NCI-H1436 (cell line): ENCODE measurements at regions not wholly inside any gene's neighbourhood (a gene's known extent, or its start where the extent isn't known, plus 50 kb on each side); places are given as distances from the start of the nearest gene placed in this dataset.

Source experiments
- DNase-seq: peaks from one replicate; lab custom pipeline; 2025; lab: John Stamatoyannopoulos, UW

DNA sequence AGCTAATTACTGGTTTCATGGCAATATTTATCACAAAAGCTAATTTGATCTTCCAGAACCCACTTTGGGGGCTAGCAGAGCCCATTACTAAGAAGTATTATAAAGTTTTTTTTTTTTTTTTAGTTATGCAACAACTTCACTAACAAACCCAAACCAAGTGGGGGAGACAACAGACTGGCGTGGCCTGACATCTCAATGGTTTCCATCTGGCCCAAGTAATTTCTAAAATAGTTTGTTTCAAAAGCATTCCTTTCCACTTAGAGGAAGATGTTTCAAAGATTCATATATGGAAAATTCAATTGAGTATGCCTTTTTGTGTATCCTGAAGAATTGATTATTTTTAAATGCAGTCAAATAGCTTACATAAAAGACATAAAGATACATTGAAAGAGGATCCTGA, 367.1 kb downstream of the HRH4 start:
- no peak for DNase-seq

DNA sequence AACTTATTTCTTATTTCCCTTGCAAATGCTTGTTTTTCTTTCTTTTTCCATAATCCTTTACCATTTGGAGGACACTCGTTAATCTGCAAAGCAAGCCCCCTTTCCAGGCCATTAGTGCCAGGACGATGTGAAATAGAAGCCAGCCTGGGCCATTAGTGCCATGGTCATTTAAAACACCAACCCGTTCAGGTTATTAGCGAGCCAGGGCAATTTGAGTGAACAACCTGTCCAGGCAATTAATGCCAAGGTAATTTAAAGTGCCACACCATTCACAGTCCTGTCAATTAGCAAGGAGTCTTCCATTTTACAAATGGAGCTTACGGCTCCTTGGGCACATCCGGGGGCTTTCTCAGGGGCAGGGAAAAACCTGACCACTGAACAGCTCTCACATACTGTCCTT, 370.6 kb downstream of the HRH4 start:
- no peak for DNase-seq

DNA sequence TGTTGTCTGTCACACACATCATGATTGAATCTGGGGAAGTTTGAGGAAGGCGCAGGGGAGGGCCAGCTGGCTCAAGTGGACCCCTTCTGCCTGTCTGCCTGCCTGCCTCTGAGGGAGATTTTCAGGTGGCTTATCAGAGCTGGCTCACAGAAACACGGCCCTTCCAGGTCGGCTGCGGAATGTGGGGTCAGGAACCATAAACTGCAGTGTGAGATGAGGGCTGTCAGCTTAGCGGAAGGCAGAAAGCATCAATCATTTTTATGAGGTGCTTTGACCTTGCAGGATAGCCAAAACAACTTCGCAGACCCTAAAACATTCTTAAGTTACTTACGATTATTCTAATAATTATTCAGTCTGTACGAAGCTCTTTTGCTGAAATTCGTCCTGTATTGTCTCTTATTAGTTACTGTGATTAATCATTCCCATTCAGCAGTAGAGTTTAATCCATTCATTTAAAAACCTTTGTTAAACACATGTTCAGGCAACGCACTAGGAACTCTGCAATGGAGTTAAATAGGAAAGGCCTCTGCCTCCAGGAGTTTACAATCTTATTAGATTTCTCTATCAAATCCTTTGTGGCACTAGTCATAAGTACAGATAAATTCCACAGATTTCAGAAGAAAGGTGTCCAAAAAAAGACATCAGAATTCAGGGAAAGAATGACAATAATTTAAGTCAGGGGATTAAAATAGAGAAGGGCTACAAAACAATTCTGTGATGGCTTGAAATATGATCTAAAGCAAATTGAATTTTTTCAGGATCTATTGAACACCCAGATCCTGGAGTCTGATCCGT, 371.6 kb downstream of the HRH4 start:
- DNase-seq, result no peak

DNA sequence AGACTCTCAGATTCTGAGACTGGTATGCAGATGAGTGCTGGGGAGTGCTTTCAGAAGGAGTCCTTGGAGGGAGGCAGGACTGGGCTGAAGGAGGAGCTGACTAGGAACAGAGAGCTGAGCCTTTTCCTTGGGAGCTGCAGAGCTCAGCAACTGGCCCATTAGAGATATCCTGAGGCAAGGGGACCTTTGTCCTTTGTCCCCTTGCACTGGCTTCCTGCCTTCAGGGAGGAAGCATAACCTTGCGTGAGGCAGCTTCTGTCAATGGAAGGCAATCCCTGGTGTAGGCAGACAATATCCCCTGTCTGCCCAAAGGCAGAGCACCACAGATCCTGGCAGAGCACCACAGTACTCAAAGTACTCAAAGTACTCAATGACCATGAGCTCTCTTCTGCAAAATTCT, 375.3 kb downstream of the HRH4 start:
- DNase-seq, result no peak

DNA sequence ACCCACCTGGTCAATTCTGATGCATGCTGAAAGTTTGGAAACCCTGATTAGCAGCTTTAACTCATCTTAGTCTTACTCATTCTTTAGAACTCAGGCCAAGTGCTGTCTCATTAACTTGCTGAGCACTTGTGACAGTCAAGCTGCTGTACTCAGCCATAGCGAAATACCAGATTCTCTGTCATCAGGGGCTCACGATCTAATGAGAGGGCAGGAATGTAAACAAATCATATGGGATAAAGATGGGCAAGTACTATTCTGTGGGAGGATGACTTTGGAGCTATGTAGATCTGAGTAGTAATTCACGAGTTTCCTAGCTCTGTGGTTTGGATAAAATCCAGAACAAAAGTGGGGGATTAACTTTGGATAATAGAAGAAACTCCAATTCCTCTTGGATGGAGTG, 376.6 kb downstream of the HRH4 start:
- no peak for DNase-seq

DNA sequence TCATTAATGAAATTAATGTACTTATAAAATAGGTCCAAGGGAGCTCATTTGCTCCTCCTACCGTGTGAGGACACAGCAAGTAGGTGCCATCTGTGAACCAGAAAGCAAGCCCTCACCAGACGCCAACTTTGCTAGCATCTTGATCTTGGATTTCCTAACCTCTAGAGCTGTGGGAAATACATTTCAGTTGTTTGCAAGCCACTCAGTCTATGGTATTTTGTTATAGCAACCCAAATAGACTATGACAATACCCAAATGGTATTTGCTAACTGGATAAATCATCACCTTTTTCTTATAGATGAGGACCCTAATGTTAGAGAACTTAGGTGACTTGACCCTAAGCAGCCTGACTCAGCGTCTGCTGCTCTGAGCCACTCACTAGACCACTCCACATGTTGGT, 379.6 kb downstream of the HRH4 start:
- no peak for DNase-seq

DNA sequence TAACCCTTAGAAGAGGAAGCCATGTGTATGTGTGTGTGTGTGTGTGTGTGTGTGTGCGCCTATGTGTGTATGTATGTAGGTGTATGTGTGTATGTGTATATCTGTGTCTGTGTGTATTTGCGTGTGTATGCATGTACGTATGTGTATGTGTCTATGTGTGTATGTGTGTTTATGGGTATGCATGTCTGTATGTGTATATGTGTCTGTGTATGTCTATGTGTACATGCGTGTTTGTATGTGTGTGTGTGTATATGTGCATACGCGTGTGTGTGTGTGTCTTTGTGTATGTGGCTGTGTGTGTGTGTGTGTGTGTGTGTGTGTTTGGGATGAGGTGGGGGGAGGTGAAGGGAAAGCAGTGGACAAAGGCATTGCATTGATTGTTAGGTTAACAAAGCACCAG, 380.2 kb downstream of the HRH4 start:
- DNase-seq, result no peak

DNA sequence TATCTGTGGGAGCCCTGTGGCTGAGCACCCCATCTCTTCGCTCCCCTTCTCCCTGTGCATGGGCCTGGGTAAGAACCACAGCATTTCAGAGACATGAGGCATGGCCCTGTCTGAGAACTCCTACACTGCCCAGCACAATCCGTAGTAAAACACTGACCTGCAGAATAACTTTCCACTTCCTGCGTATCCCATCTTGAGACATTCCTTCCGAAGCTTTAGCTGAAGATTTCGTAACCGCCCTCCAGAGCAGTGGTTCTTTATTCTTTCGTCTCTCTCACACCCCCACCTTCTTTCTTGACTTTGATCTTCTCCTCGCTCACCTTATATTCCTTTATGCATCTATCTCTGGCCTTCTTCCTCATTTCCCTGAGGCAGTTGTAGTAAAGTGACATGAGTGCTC, 381.1 kb downstream of the HRH4 start:
- no peak for DNase-seq

DNA sequence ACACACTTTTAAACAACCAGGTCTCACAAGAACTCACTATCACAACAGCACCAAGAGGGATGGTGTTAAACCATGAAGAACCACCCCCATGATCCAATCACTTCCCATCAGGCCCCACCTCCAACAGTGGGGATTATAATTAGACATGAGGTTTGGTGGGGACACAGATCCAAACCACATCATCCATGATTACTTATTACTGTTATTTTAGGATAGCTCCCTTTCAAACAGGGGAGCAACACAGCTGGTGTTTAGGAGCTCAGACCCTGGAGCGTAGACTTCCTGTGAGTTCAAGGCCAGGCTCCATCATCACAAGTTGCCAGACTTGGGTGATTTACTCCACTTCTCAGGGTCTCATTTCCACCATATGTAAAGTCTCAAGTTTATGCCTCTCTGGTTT, 382.7 kb downstream of the HRH4 start:
- no peak for DNase-seq

DNA sequence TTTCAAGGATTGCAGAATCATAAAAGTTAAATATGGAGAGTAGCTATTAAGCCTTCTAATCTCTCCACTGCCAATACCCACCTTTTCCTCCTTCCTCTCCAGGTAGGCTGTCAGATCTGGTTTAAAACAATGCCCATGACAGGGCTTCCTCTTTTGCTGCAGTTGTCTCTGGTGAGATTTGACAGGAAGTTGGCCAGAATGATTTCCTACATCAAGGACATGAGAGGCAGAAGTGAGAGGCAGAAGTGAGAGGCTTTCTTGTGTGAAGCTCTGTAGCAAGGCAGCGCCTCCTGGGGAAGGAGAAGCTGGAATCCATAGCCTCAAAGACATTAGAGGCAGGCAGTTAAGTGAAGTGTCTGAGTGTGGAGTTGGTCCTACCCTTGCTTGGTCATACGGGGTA, 385.7 kb downstream of the HRH4 start:
- DNase-seq, result no peak

DNA sequence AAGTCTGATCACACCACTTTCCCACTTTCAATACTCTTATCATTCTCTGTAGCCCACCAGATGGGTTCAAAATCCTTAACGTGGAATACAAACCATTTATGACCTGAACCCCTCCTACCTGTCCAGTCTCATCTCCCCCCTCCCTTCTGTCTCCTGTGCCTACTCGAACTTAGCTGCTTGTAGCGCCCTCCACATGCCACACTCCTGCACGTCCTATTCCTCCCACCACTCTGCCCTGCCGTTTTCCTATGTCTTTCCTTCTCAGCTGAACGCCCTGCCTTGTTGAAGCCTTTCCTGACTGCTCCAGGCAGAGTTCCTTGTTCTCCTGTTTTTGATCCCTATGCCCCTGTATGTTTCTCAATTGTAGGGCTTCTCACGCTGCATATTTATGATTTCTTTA, 390.1 kb downstream of the HRH4 start:
- no peak for DNase-seq

DNA sequence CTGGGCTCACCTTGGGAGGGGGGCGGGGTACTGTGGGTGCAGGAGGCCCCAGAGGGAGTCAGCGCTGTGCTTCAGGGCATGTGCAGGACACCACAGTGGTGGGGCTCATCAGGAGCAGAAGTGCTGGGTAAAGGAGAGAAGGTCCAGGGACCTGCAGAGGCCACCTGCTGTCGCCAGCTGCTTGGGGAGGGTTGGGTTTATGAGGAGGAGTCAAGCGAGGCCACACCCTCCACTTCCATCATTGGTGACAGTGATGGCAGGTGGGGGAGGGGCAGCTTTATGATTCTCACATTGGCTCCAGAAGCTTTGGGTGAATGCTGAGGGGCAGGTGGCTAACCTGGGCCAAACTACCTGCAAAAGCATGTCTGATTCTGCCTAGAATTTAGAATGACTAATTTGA, 392.6 kb downstream of the HRH4 start:
- no peak for DNase-seq

DNA sequence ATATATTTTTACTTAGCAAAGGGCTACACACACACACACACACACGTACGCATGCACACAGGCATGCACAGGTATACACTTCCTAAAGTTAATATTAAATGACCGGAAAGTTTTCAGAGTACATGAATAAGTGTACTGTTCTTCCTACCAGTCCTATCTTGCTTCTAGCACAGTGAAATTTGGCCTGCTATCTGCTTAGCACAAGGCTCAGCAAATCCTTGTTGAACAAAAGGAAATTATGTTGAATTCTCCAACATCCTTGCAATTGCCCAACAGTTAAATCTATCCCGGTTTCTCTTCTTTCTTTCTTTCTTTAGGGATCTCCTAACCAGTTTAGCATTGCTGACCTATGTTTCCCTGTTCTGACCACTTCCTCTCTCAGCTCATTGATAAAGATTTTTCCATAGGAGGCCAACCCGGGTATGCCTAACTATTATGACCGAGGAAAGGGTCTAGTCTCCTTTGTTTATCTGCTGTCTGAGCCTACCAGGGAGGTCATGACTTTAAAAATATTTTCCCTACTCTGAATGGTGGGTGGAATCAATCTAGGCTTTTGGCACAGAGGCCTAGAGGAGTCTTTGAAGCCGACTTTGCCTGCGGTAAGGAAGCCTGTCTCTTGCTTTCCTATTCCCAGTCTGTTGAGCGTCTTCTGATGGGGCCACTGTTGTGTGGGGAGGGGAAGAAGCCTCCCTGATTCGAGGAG, 400.7 kb downstream of the HRH4 start:
- no peak for DNase-seq

DNA sequence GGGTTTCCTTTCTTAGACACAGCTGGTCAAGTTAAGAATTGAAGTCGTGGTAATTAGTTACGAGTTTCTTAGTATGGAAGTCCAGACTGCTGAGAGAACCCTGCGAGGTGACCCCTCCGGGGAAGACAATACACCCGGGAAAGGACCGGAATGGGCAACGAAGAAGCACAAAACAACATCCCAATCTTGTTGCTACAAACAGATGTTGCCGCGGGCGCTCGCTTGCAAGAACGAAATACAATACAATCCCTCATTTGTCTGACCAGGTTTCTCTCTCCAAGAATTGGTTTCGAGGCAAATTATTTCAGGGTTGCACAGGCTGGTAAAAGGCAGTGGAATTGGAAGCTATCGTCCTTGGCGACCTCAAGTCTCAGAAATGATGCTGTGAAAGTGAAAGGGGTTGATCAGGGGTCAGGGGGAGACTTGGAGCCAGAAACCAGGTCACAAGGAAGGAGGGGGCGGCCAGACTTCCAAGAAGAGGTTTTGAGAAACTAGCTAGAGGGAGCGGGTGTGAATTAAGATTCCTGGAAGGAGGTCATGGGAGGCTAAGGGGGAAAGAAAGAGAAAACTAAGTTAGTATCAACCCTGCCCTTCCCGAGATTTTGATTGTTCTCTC, 401.9 kb downstream of the HRH4 start:
- DNase-seq, result no peak

DNA sequence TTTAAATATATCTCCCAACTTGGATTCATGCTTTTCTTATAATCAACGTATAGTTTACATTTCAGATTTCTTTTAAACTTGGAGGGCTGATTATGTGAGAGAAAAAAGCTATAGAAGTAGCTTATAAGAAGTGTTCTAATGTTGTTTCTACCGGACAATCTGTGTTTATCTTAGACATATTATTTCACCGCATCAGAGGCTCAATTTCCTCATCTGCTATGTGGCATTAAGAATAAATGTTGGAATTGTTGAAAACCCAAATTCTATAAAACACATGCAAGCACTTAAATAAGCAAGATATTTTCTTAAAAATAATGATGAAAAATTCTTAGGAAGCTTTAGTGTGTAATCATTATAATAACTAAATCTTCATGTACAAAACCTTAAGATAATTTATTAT, 407.9 kb downstream of the HRH4 start:
- DNase-seq, result no peak

DNA sequence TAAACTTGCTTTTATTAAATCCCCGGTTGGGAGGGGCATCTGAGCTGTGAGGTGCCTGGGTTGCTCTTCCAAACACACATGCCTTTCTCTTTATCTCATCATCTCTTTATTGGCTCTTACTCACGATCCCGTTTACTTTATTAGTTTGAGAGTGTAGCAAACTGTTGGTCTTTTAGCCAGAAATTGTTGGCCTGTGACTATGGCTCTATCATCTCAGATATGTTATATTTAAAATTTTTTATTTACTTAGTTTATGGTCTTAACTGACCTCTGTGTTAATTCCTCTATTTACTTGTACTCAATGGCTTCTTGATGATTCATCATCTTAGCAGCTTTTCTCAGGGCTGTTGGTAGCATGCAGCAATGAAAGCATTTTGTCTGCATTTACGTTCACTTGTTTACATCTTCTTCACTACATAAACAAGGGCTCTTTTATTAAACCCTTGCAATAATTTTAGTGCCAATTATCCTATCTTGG, 408.4 kb downstream of the HRH4 start:
- no peak for DNase-seq

DNA sequence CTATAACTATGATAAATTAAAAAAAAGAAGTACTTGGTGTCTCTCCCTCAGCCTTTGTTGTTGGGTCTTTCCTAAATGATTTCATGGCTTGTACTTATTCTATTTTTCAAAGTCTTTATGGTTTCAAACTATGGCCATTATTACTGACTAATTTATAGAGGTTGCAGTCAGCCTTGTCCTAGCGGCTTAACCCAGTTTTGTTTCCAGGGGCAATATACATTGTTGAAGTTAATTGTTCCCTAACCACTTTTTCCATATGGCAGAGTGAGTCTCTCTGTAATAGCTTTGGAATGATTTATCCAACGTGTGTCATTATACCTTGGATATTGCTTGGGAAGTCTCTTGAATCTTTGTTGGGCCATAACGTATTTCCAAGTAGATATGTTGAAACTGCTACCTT, 408.8 kb downstream of the HRH4 start:
- no peak for DNase-seq

DNA sequence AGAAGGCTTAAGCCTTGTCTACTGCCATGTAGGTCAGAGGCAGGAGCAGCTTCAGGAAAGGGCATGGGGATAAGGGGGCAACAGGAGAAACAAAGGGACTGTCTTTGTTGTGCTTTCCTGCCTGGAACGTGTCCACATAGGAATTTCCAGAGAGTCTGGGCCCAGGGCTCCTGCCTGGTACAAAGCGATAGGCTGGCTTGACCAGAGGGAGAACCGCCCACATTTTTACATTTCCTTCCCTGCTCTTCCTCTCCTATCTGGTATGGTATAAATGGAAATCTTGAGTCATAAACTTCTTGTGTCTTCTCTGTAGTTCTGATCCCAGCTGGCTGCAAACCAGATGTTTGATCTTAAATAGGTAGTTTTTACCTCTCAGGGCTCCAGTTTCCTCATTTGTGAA, 414.8 kb downstream of the HRH4 start:
- no peak for DNase-seq

DNA sequence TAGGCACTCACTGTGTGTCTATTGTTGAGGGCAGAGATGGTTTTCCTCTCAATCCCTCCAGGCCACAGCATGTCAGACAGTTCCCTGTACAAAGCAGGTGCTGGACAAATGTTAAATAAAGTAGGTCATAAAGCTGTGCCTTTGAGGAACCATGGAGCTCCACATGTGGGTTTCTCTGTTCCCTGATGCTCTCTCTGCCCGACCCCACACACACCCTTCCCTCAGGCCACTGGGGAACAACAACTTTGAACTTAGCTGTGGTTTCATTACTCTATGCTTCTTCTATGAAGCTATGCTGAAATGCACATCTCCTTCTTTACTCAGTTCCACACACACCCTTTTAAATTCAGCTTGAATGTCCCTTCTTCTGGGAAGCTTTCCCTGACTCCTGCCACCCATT, 415.3 kb downstream of the HRH4 start:
- DNase-seq, result no peak

DNA sequence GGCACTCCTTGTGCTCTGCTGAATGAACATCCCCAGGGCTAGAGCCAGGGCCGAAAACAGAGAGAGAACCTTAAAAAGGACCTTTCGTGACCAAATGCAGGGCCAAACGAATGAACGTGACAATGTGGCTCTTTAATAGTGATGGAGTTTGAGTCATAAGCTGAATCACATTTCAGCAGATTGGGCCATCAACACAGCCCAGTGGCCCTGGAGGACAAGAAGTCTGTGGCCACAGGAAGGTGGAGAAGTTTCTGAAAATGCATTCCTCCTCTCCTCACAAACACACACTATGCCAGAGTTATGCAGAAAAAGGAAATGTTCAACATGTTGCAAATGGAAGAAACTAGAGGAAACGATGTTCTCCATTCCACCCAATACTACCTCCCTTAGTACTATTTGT, 415.8 kb downstream of the HRH4 start:
- DNase-seq, result no peak

DNA sequence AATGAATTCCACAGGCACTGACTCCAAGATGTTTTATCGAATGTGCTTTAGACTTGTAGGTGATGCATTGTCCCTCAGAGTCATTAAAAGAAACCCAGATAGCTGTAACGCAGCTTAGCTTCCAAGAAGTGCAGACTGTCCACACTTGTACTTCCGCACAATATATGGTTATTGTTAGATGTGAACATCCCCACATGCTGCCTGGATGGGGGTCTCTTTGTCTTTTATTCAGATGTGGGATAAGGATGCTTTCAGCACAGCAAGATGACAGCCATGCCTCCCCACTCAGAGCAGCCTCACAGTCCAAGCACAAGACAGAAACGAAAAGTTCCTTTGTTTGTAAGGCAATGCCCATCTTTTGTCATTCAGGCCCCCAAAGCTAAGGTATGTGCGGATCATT, 416.6 kb downstream of the HRH4 start:
- DNase-seq, result no peak

DNA sequence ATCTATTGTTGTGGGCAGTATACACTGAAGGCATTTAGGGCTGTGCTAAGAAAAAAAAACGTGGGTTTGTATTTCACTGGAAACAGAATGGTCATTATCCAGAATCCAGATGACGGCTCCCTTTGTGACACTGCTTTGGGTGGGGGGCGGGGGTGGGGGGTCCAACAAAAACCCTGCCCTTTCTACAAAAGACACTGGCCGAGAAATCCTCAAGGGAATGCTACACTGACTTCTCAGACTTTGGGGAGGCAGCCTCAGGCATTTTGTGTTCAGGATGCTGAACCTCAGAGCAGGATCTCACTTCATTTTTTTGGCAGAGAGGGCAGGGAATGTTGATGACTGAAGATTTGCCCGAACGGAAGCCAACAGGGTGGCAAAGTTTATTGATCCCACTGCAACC, 417.1 kb downstream of the HRH4 start:
- DNase-seq, result no peak

DNA sequence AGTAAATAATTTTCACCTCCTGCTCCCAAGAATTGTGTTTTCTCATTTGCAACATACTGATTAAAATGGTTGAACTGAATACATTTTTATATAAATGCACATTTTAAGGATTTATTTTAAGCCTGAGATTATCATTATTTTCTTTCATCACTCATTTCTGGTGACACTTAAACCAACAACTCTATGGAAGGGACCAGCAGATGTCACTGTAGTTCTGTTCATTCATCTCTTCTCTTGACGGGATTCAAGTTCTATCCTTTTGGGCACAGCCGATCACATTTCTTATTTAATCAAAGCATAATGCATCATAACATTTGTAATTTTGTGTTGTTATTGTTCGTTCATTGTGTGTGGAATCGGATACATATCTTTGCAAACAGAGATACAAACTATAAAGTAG, 417.9 kb downstream of the HRH4 start:
- peak; percentile 1 for DNase-seq
